GM21528 (cell line): ENCODE measurements at regions not wholly inside any gene's neighbourhood (a gene's known extent, or its start where the extent isn't known, plus 50 kb on each side); places are given as distances from the start of the nearest gene placed in this dataset.
"Not testable (repeated sequence)": the region's sequence is repeated elsewhere in the genome, so short reads cannot be mapped to it uniquely, and the experiment has no call there.

Experiments
- ATAC-seq: cut with Tn5 transposase; IDR thresholded peaks from one replicate; pipeline ENCODE4 v1.9.1; 2021; ENCODE audit warnings: mild to moderate bottlenecking, moderate library complexity; ENCODE audit not compliant: unreplicated experiment, low FRiP score

- peak; percentile 85 for ATAC-seq
Measured at GRCh38 chr9:99660191-99660636, 161.5 kb upstream of the NR4A3 start.

- ATAC-seq: no peak
Measured at GRCh38 chr9:99663297-99663696, 158.4 kb upstream of the NR4A3 start.

GRCh38 chr9:99663856-99664255 lies 157.8 kb upstream of the NR4A3 start:
- ATAC-seq: no peak

- ATAC-seq: no peak
Measured at GRCh38 chr9:99666571-99666970, 155.1 kb upstream of the NR4A3 start.

- not testable (repeated sequence) for ATAC-seq
Measured at GRCh38 chr9:99670886-99671285, 150.8 kb upstream of the NR4A3 start.

GRCh38 chr9:99677281-99677680 lies 144.4 kb upstream of the NR4A3 start:
- ATAC-seq: no peak

- ATAC-seq: no peak
Measured at GRCh38 chr9:99678566-99678965, 143.1 kb upstream of the NR4A3 start.

GRCh38 chr9:99680191-99680590 lies 141.5 kb upstream of the NR4A3 start:
- no peak for ATAC-seq

GRCh38 chr9:99681113-99681512 lies 140.6 kb upstream of the NR4A3 start:
- ATAC-seq: no peak

GRCh38 chr9:99682378-99682777 lies 139.3 kb upstream of the NR4A3 start:
- no peak for ATAC-seq

- ATAC-seq: no peak
Measured at GRCh38 chr9:99682870-99683269, 138.8 kb upstream of the NR4A3 start.

GRCh38 chr9:99690573-99690972 lies 131.1 kb upstream of the NR4A3 start:
- no peak for ATAC-seq

- no peak for ATAC-seq
Measured at GRCh38 chr9:99693888-99694287, 127.8 kb upstream of the NR4A3 start.

- no peak for ATAC-seq
Measured at GRCh38 chr9:99694393-99694792, 127.3 kb upstream of the NR4A3 start.

GRCh38 chr9:99699396-99699795 lies 122.3 kb upstream of the NR4A3 start:
- ATAC-seq: no peak

- ATAC-seq: no peak
Measured at GRCh38 chr9:99712214-99712613, 109.5 kb upstream of the NR4A3 start.

- no peak for ATAC-seq
Measured at GRCh38 chr9:99713838-99714306, 107.8 kb upstream of the NR4A3 start.

GRCh38 chr9:99718631-99719030 lies 103.1 kb upstream of the NR4A3 start:
- no peak for ATAC-seq

- ATAC-seq: peak; percentile 66
Measured at GRCh38 chr9:99720455-99721050, 101.1 kb upstream of the NR4A3 start.

- ATAC-seq: no peak
Measured at GRCh38 chr9:99721898-99722297, 99.8 kb upstream of the NR4A3 start.

GRCh38 chr9:99722877-99723276 lies 98.8 kb upstream of the NR4A3 start:
- ATAC-seq: no peak

- ATAC-seq: no peak
Measured at GRCh38 chr9:99724640-99725039, 97.0 kb upstream of the NR4A3 start.

GRCh38 chr9:99725852-99726251 lies 95.8 kb upstream of the NR4A3 start:
- ATAC-seq: no peak
